GM13977 (cell line): ENCODE measurements at regions not wholly inside any gene's neighbourhood (a gene's known extent, or its start where the extent isn't known, plus 50 kb on each side); places are given as distances from the start of the nearest gene placed in this dataset.

Experiments
- DNase-seq: peaks from one replicate; pipeline ENCODE4 v3.0.0; 2012; ENCODE audit warnings: low spot score
- CTCF ChIP-seq: IDR thresholded peaks from 2 replicates; pipeline ENCODE4 v1.5.1; 2012; ENCODE audit warnings: mild to moderate bottlenecking, control low read depth; ENCODE audit not compliant: insufficient read depth; ENCODE audit errors: extremely low read depth, missing control alignments
- in situ Hi-C: fragments of 300-500 bp; cut with MboI; formaldehyde crosslinking; loops from one replicate; pipeline ENCODE4 v1.12.0; 2022; ENCODE audit warnings: low sequenced_read_pairs, low pct_unique_long_range_greater_than_20kb, mixed read lengths, inconsistent platforms; ENCODE audit not compliant: unreplicated experiment

GRCh38 chr7:42666994-42667393 is 244.9 kb downstream of the C7orf25 start:
- TF ChIP-seq CTCF: no peak
- no peak for DNase-seq
- in situ Hi-C loops: no loop called here

GRCh38 chr7:42662862-42663261 is 249.0 kb downstream of the C7orf25 start:
- TF ChIP-seq CTCF: no peak
- no peak for DNase-seq

GRCh38 chr7:42661312-42661711 is 250.6 kb downstream of the C7orf25 start:
- in situ Hi-C loops: no loop called here
- no peak for DNase-seq
- no peak for TF ChIP-seq CTCF

More at GRCh38 chr7:42662862-42663261, 249.0 kb downstream of the C7orf25 start:
- in situ Hi-C loops: no loop called here

GRCh38 chr7:42650701-42651100 is 261.2 kb downstream of the C7orf25 start:
- in situ Hi-C loops: no loop called here
- TF ChIP-seq CTCF: no peak
- DNase-seq: no peak

- in situ Hi-C loops: no loop called here
- TF ChIP-seq CTCF: no peak
- DNase-seq: no peak
Observed at GRCh38 chr7:42650171-42650570, 261.7 kb downstream of the C7orf25 start.

GRCh38 chr7:42645906-42646305 is 266.0 kb downstream of the C7orf25 start:
- no peak for TF ChIP-seq CTCF
- DNase-seq: no peak

GRCh38 chr7:42642699-42643098 is 269.2 kb downstream of the C7orf25 start:
- no peak for TF ChIP-seq CTCF
- in situ Hi-C loops: no loop called here
- DNase-seq: no peak

More at GRCh38 chr7:42645906-42646305, 266.0 kb downstream of the C7orf25 start:
- in situ Hi-C loops: no loop called here
